GM23338 (cell line): ENCODE measurements at regions not wholly inside any gene's neighbourhood (a gene's known extent, or its start where the extent isn't known, plus 50 kb on each side); places are given as distances from the start of the nearest gene placed in this dataset.

Experiments used
- ATAC-seq: fragments of 200-7000 bp; cut with Tn5 transposase; 3 replicates; pipeline ENCODE4 v1.9.1; 2020
- DNase-seq: peaks from one replicate; pipeline ENCODE4 v3.0.0-alpha.2; 2015; ENCODE audit warnings: low spot score
- H2AFZ ChIP-seq: fragments of 200-600 bp; sonication (generic); 2 replicates; pipeline ENCODE4 v1.8.0; 2016; ENCODE audit warnings: antibody characterized with exemption, mild to moderate bottlenecking, moderate library complexity
- H3F3A ChIP-seq: fragments of 200-600 bp; sonication (generic); replicated peaks from 2 replicates; pipeline ENCODE4 v1.8.0; 2017; ENCODE audit warnings: antibody characterized with exemption, mixed run types, low read depth
- H3K27ac ChIP-seq: fragments of 200-600 bp; sonication (generic); 2 replicates; pipeline ENCODE4 v1.6.1; 2016; ENCODE audit warnings: low read depth
- H3K27me3 ChIP-seq: fragments of 200-600 bp; sonication (generic); 2 replicates; pipeline ENCODE4 v1.8.0; 2016; ENCODE audit warnings: mild to moderate bottlenecking, mixed run types, moderate library complexity; ENCODE audit not compliant: insufficient read depth
- H3K36me3 ChIP-seq: fragments of 200-600 bp; sonication (generic); 2 replicates; pipeline ENCODE4 v1.8.0; 2016; ENCODE audit warnings: mild to moderate bottlenecking; ENCODE audit not compliant: insufficient read depth
- H3K4me1 ChIP-seq: fragments of 200-600 bp; sonication (generic); 2 replicates; pipeline ENCODE4 v1.8.0; 2016; ENCODE audit warnings: mild to moderate bottlenecking, moderate library complexity; ENCODE audit not compliant: insufficient read depth
- H3K4me2 ChIP-seq: fragments of 200-600 bp; sonication (generic); 2 replicates; pipeline ENCODE4 v1.7.1; 2017; ENCODE audit warnings: mixed run types
- H3K4me3 ChIP-seq: fragments of 200-600 bp; sonication (generic); 2 replicates; pipeline ENCODE4 v1.6.1; 2016; ENCODE audit warnings: mixed run types
- H3K79me2 ChIP-seq: fragments of 200-600 bp; sonication (generic); replicated peaks from 2 replicates; pipeline ENCODE4 v1.8.0; 2017; ENCODE audit warnings: mild to moderate bottlenecking; ENCODE audit not compliant: insufficient read depth
- H3K9me2 ChIP-seq: fragments of 200-600 bp; sonication (generic); 2 replicates; pipeline ENCODE4 v1.8.0; 2017; ENCODE audit not compliant: insufficient read depth
- H4K20me1 ChIP-seq: fragments of 200-600 bp; sonication (generic); replicated peaks from 2 replicates; pipeline ENCODE4 v1.8.0; 2017; ENCODE audit warnings: mild to moderate bottlenecking; ENCODE audit not compliant: insufficient read depth
- H3K27ac Mint-ChIP-seq: 2 replicates; pipeline ENCODE4 v1.8.0; 2020; ENCODE audit warnings: inconsistent platforms, mild to moderate bottlenecking, moderate library complexity, mixed read lengths
- H3K27me3 Mint-ChIP-seq: 3 replicates; pipeline ENCODE4 v1.8.0; 2022; ENCODE audit warnings: low read depth, mild to moderate bottlenecking, moderate library complexity, mixed read lengths, inconsistent platforms; ENCODE audit not compliant: insufficient read depth, poor library complexity
- H3K36me3 Mint-ChIP-seq: 3 replicates; pipeline ENCODE4 v1.8.0; 2021; ENCODE audit warnings: low read depth, mild to moderate bottlenecking, inconsistent platforms, moderate library complexity, mixed read lengths
- H3K4me1 Mint-ChIP-seq: 3 replicates; pipeline ENCODE4 v1.8.0; 2020; ENCODE audit warnings: mild to moderate bottlenecking, inconsistent platforms, mixed read lengths
- H3K4me3 Mint-ChIP-seq: 3 replicates; pipeline ENCODE4 v1.8.0; 2021; ENCODE audit warnings: moderate library complexity, mild to moderate bottlenecking, inconsistent platforms, mixed read lengths
- H3K9me3 Mint-ChIP-seq: 3 replicates; pipeline ENCODE4 v1.8.0; 2020; ENCODE audit warnings: moderate library complexity, mild to moderate bottlenecking, inconsistent platforms, mixed read lengths
- CREB1 ChIP-seq: fragments of 250-450 bp; sonication (Bioruptor Pico); IDR thresholded peaks from 2 replicates; pipeline ENCODE4 v1.5.0; 2020; ENCODE audit warnings: low read depth, mild to moderate bottlenecking, moderate library complexity
- CTCF ChIP-seq, 2 experiments: fragments of 200-600 bp in 1 of 2; sonication (generic) in 1 of 2; conservative IDR thresholded peaks; 2 replicates each; pipeline versions ENCODE4 v1.5.1 to v1.6.1; 2016 to 2017; ENCODE audit warnings: antibody characterized with exemption in 2 of 2, low read depth in 2 of 2, mild to moderate bottlenecking in 2 of 2, moderate library complexity in 1 of 2
- ETS1 ChIP-seq: IDR thresholded peaks from 2 replicates; pipeline ENCODE4 v1.6.1; 2016; ENCODE audit warnings: antibody characterized with exemption
- EZH2 ChIP-seq: fragments of 200-600 bp; sonication (generic); IDR thresholded peaks from one replicate; pipeline ENCODE4 v1.8.0; 2017; ENCODE audit warnings: antibody characterized with exemption, mild to moderate bottlenecking, low read depth; ENCODE audit not compliant: unreplicated experiment
- EZH2phosphoT487 ChIP-seq: fragments of 200-600 bp; sonication (generic); IDR thresholded peaks from one replicate; pipeline ENCODE4 v1.8.1; 2018; ENCODE audit warnings: antibody characterized with exemption; ENCODE audit not compliant: unreplicated experiment
- JUNB ChIP-seq: IDR thresholded peaks from one replicate; pipeline ENCODE4 v1.6.1; 2016; ENCODE audit warnings: antibody characterized with exemption; ENCODE audit not compliant: unreplicated experiment
- NANOG ChIP-seq: IDR thresholded peaks from 2 replicates; pipeline ENCODE4 v1.6.1; 2016; ENCODE audit warnings: antibody characterized with exemption, borderline replicate concordance
- POLR2AphosphoS5 ChIP-seq: IDR thresholded peaks from 2 replicates; pipeline ENCODE4 v1.6.1; 2016; ENCODE audit warnings: antibody characterized with exemption, low read depth
- STAT1 ChIP-seq: IDR thresholded peaks from one replicate; pipeline ENCODE4 v1.6.1; 2016; ENCODE audit warnings: antibody characterized with exemption; ENCODE audit not compliant: unreplicated experiment
- ZNF114 ChIP-seq: fragments of 250-450 bp; sonication (Bioruptor Pico); IDR thresholded peaks from 2 replicates; pipeline ENCODE4 v1.5.0; 2020; ENCODE audit warnings: mild to moderate bottlenecking, moderate library complexity
- ZNF331 ChIP-seq: fragments of 250-450 bp; sonication (Bioruptor Pico); IDR thresholded peaks from 2 replicates; pipeline ENCODE4 v1.5.0; 2020; ENCODE audit warnings: low read depth, mild to moderate bottlenecking, moderate library complexity
- TF ChIP-seq, protein P1 (sequence below): IDR thresholded peaks from one replicate; pipeline ENCODE4 v1.6.1; 2018; ENCODE audit warnings: antibody characterized with exemption; ENCODE audit not compliant: unreplicated experiment
- TF ChIP-seq, protein P2 (sequence below): fragments of 250-450 bp; sonication (Bioruptor Pico); IDR thresholded peaks from 2 replicates; pipeline ENCODE4 v1.5.0; 2020; ENCODE audit warnings: mild to moderate bottlenecking, moderate library complexity

DNA sequence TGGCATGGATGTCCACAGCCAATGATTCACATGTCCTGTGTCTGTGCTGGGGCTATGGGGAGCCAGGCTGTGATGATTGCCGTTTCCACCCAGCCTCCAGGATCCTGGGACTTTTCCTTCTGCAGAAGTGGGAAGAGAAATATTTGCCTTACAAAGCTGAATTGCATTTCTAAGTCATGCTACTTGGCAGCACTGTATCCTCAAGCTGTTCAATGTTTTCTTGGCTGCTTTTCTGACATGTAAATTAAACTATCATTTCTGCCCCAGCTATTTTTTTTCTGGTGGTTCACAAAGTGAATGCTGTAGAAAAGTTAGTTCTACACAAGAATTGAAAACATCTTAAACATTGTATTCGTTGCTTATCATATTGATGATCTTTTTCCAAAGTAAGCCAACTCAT, 51.9 kb upstream of the TCERG1L start:
- Histone ChIP-seq H3K27me3 (no peaks in the 10 kb centered on the region), H3K27ac (no peak overlapping the region), H4K20me1 (no peaks in the 10 kb centered on the region), H3K79me2 (no peaks in the 10 kb centered on the region), H3K9me2 (no peaks in the 10 kb centered on the region), H3K4me2 (no peak overlapping the region), H2AFZ (no peak overlapping the region), H3F3A (no peaks in the 10 kb centered on the region), H3K4me1 (no peaks in the 10 kb centered on the region; the same call in 1 of the 2 replicates), H3K36me3 (no peaks in the 10 kb centered on the region), H3K4me3 (no peak overlapping the region)
- TF ChIP-seq EZH2: no peak
- TF ChIP-seq STAT1: no peak
- TF ChIP-seq NANOG: no peak
- TF ChIP-seq, protein P1, sequence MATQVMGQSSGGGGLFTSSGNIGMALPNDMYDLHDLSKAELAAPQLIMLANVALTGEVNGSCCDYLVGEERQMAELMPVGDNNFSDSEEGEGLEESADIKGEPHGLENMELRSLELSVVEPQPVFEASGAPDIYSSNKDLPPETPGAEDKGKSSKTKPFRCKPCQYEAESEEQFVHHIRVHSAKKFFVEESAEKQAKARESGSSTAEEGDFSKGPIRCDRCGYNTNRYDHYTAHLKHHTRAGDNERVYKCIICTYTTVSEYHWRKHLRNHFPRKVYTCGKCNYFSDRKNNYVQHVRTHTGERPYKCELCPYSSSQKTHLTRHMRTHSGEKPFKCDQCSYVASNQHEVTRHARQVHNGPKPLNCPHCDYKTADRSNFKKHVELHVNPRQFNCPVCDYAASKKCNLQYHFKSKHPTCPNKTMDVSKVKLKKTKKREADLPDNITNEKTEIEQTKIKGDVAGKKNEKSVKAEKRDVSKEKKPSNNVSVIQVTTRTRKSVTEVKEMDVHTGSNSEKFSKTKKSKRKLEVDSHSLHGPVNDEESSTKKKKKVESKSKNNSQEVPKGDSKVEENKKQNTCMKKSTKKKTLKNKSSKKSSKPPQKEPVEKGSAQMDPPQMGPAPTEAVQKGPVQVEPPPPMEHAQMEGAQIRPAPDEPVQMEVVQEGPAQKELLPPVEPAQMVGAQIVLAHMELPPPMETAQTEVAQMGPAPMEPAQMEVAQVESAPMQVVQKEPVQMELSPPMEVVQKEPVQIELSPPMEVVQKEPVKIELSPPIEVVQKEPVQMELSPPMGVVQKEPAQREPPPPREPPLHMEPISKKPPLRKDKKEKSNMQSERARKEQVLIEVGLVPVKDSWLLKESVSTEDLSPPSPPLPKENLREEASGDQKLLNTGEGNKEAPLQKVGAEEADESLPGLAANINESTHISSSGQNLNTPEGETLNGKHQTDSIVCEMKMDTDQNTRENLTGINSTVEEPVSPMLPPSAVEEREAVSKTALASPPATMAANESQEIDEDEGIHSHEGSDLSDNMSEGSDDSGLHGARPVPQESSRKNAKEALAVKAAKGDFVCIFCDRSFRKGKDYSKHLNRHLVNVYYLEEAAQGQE: no peak
- TF ChIP-seq EZH2phosphoT487: no peak
- TF ChIP-seq CTCF (conservative IDR thresholded peaks at IDR 0.05; ENCODE audit: low read depth in 2 of 2): no peak
- TF ChIP-seq JUNB: no peak
- no peak for TF ChIP-seq ZNF331 (CRISPR knock-in tag)
- no peak for TF ChIP-seq ETS1
- no peak for TF ChIP-seq CREB1 (CRISPR knock-in tag)
- TF ChIP-seq ZNF114: no peak
- TF ChIP-seq POLR2AphosphoS5: no peak
- TF ChIP-seq, protein P2, sequence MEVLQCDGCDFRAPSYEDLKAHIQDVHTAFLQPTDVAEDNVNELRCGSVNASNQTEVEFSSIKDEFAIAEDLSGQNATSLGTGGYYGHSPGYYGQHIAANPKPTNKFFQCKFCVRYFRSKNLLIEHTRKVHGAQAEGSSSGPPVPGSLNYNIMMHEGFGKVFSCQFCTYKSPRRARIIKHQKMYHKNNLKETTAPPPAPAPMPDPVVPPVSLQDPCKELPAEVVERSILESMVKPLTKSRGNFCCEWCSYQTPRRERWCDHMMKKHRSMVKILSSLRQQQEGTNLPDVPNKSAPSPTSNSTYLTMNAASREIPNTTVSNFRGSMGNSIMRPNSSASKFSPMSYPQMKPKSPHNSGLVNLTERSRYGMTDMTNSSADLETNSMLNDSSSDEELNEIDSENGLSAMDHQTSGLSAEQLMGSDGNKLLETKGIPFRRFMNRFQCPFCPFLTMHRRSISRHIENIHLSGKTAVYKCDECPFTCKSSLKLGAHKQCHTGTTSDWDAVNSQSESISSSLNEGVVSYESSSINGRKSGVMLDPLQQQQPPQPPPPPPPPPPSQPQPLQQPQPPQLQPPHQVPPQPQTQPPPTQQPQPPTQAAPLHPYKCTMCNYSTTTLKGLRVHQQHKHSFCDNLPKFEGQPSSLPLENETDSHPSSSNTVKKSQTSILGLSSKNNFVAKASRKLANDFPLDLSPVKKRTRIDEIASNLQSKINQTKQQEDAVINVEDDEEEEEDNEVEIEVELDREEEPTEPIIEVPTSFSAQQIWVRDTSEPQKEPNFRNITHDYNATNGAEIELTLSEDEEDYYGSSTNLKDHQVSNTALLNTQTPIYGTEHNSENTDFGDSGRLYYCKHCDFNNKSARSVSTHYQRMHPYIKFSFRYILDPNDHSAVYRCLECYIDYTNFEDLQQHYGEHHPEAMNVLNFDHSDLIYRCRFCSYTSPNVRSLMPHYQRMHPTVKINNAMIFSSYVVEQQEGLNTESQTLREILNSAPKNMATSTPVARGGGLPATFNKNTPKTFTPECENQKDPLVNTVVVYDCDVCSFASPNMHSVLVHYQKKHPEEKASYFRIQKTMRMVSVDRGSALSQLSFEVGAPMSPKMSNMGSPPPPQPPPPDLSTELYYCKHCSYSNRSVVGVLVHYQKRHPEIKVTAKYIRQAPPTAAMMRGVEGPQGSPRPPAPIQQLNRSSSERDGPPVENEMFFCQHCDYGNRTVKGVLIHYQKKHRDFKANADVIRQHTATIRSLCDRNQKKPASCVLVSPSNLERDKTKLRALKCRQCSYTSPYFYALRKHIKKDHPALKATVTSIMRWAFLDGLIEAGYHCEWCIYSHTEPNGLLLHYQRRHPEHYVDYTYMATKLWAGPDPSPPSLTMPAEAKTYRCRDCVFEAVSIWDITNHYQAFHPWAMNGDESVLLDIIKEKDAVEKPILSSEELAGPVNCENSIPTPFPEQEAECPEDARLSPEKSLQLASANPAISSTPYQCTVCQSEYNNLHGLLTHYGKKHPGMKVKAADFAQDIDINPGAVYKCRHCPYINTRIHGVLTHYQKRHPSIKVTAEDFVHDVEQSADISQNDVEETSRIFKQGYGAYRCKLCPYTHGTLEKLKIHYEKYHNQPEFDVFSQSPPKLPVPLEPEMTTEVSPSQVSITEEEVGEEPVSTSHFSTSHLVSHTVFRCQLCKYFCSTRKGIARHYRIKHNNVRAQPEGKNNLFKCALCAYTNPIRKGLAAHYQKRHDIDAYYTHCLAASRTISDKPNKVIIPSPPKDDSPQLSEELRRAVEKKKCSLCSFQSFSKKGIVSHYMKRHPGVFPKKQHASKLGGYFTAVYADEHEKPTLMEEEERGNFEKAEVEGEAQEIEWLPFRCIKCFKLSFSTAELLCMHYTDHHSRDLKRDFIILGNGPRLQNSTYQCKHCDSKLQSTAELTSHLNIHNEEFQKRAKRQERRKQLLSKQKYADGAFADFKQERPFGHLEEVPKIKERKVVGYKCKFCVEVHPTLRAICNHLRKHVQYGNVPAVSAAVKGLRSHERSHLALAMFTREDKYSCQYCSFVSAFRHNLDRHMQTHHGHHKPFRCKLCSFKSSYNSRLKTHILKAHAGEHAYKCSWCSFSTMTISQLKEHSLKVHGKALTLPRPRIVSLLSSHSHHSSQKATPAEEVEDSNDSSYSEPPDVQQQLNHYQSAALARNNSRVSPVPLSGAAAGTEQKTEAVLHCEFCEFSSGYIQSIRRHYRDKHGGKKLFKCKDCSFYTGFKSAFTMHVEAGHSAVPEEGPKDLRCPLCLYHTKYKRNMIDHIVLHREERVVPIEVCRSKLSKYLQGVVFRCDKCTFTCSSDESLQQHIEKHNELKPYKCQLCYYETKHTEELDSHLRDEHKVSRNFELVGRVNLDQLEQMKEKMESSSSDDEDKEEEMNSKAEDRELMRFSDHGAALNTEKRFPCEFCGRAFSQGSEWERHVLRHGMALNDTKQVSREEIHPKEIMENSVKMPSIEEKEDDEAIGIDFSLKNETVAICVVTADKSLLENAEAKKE (CRISPR knock-in tag): no peak
- H3K27ac Mint-ChIP-seq: no peak overlapping the region
- H3K27me3 Mint-ChIP-seq: peaks cover 7% of the 10 kb centered on the region
- ATAC-seq: no peak
- H3K9me3 Mint-ChIP-seq: peaks cover 97% of the 10 kb centered on the region
- no peak for DNase-seq
- peaks cover 52% of the 10 kb centered on the region for H3K36me3 Mint-ChIP-seq
- no peak overlapping the region for H3K4me3 Mint-ChIP-seq
- H3K4me1 Mint-ChIP-seq: no peaks in the 10 kb centered on the region
